T follicular helper cell (primary cell): ENCODE measurements at regions not wholly inside any gene's neighbourhood (a gene's known extent, or its start where the extent isn't known, plus 50 kb on each side); places are given as distances from the start of the nearest gene placed in this dataset.
"Not testable (repeated sequence)": the region's sequence is repeated elsewhere in the genome, so short reads cannot be mapped to it uniquely, and the experiment has no call there.

ENCODE experiments used
- DNase-seq: peaks from one replicate; pipeline ENCODE4 v3.0.0-alpha.2; 2020; ENCODE audit warnings: low read depth

GRCh38 chr10:25808372-25808771 is 125.7 kb upstream of the MYO3A start:
- no peak for DNase-seq

- DNase-seq, result no peak
These were observed 122.9 kb upstream of the MYO3A start for GRCh38 chr10:25811052-25811685.

- no peak for DNase-seq
These were observed 120.5 kb upstream of the MYO3A start for GRCh38 chr10:25813511-25813910.

DNA sequence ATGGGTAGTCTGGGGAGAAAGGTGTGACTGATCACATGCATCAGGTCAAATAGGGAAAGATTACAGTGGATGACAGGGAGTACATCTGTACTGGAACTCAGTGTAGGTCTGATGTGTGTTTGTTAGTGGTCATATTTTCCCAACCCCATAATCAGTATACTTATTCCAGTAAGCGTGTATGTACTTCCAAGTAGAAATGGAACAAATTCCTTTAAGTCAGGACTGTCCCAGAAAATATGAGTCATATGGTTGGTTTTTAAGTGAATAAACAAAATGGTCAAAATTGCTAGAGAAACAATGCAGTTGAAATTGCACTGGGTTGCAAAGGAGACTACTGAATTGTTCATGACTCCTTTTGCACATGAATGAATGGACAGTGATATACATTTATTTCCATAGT is 118.8 kb upstream of the MYO3A start:
- DNase-seq, result no peak

- no peak for DNase-seq
These were observed 117.8 kb upstream of the MYO3A start for GRCh38 chr10:25815999-25816768.

- no peak for DNase-seq
These were observed 116.8 kb upstream of the MYO3A start for GRCh38 chr10:25817200-25817599.

DNA sequence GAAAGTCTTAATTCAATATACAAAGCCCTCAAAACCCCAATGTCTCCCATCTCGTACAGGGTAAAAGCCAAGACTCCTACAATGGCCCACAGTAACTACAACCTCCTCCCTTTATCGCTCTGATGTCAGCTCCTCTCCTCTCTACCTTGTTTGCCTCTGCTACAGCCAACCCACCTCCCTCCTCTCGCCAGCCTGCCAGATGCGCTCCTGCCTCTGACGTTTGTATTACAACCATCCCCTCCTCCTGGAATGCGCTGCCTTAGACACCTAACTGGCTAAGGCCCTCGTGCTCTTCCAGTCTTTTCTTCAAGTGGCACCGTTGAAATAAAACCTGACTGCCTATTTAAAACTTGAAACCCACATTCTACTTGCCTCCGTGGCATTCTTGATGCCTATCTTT is 115.3 kb upstream of the MYO3A start:
- no peak for DNase-seq

DNA sequence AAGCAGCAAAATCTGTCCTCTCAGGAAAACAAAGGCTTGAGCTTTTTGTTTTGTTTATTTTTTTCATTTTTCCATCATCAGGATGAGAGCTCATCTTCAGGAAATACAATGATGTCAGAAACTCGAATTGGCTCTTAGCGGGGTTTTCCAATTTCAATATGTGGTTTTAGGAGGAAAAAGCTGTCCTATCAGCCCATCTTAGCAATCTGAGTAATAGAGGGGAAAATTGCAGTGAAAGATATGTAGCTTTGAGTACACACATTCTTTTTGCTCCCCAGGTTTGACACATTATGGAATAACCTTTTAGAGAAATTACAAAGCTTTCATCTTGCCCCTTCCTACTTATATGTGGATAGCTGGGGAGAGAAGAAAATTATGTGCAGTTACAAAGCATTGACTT is 113.6 kb upstream of the MYO3A start:
- DNase-seq, result no peak

GRCh38 chr10:25820874-25821273 is 113.2 kb upstream of the MYO3A start:
- no peak for DNase-seq

- DNase-seq, result no peak
These were observed 110.0 kb upstream of the MYO3A start for GRCh38 chr10:25824050-25824449.

- DNase-seq, result no peak
These were observed 105.6 kb upstream of the MYO3A start for GRCh38 chr10:25828475-25828874.

- DNase-seq, result no peak
These were observed 102.9 kb upstream of the MYO3A start for GRCh38 chr10:25831080-25831479.

DNA sequence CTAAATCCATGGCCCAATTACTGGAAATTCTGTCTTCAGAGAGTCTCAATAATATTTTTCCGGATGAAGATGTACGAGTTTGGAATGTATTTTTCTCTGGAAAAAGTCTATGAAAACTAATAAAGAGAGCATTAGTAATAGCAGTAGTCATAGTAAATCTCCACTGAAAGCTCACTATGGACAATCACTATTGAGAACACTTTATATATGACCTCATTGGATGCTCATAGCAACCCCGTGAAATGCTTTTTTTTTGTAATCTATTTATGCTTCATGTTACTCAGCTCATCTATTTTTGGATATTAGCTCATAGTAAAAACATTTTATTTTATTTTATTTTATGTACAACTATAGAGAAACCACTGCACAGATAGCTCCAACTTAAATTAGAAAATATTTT is 94.3 kb upstream of the MYO3A start:
- no peak for DNase-seq

DNA sequence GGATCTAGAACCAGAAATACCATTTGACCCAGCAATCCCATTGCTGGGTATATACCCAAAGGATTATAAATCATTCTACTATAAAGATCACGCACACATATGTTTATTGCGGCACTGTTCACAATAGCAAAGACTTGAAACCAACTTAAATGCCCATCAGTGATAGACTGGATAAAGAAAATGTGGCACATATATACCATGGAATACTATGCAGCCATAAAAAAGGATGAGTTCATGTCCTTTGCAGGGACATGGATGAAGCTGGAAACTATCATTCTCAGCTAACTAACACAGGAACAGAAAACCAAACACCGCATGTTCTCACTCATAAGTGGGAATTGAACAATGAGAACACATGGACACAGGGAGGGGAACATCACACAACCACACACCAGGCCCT is 93.2 kb upstream of the MYO3A start:
- DNase-seq, result not testable (repeated sequence)

- DNase-seq, result no peak
These were observed 91.9 kb upstream of the MYO3A start for GRCh38 chr10:25842146-25842545.

- DNase-seq, result no peak
These were observed 90.4 kb upstream of the MYO3A start for GRCh38 chr10:25843551-25844170.

- DNase-seq, result not testable (repeated sequence)
These were observed 89.3 kb upstream of the MYO3A start for GRCh38 chr10:25844716-25845115.

GRCh38 chr10:25849268-25849667 is 84.8 kb upstream of the MYO3A start:
- DNase-seq, result no peak

- DNase-seq, result no peak
These were observed 84.0 kb upstream of the MYO3A start for GRCh38 chr10:25849988-25850387.

GRCh38 chr10:25851548-25851947 is 82.5 kb upstream of the MYO3A start:
- DNase-seq, result no peak

GRCh38 chr10:25852364-25852941 is 81.6 kb upstream of the MYO3A start:
- DNase-seq, result no peak

DNA sequence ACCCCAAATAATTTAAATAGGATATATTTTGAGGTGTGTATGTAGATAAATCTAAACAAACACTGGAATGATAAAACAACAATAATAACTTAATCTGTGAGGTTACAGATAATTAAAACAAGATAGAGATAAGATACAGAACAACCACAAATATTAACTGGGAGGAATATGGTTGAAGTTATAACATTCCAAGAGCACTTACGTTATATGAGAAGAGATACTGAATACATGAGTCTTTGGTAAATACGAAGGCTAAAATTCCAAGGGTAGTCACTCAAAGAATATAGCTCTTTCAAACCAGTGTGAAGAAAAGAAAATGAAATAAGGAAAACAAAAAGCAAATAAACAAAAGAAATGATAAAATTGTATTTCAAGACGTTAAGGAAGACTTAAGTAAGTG is 76.0 kb upstream of the MYO3A start:
- DNase-seq, result no peak

- DNase-seq, result no peak
These were observed 68.8 kb upstream of the MYO3A start for GRCh38 chr10:25865267-25865666.
